IMR-90 (cell line): ENCODE measurements at regions not wholly inside any gene's neighbourhood (a gene's known extent, or its start where the extent isn't known, plus 50 kb on each side); places are given as distances from the start of the nearest gene placed in this dataset.
A peak's percentile ranks its signal among the peaks of the same experiment; 100 is the strongest.

ENCODE experiments used
- ATAC-seq: fragments of 200-7000 bp; cut with Tn5 transposase; 2 replicates; pipeline ENCODE4 v1.9.1; 2020; ENCODE audit warnings: low read depth, mild to moderate bottlenecking, moderate library complexity
- BruUV-seq: library from RNA; stranded (reverse); fragments of 400-500 nt; replicated peaks from 2 replicates; lab custom pipeline; 2021; lab: Mats Ljungman, UMichigan
- CTCF ChIA-PET: fragments of 300-600 bp; formaldehyde crosslinking; extraction: SDS; loops from one replicate; lab custom pipeline; 2021; ENCODE audit warnings: antibody characterized with exemption; lab: Yijun Ruan, JAX
- POLR2A ChIA-PET: fragments of 300-600 bp; sonication (Branson Sonifier 250); formaldehyde crosslinking; loops from one replicate; lab custom pipeline; 2022; ENCODE audit warnings: antibody characterized with exemption; ENCODE audit not compliant: unreplicated experiment; lab: Charles Lee
- DNase-seq: peaks from one replicate; pipeline ENCODE4 v3.0.0; 2013
- H2AFZ ChIP-seq: replicated peaks from 2 replicates; pipeline ENCODE3; 2013; ENCODE audit warnings: low read length, mild to moderate bottlenecking; ENCODE audit not compliant: poor library complexity
- H2AK5ac ChIP-seq: 2 replicates; pipeline ENCODE4 v1.6.1; 2013; ENCODE audit warnings: low read depth, low read length, inconsistent platforms
- H2AK9ac ChIP-seq: replicated peaks from 2 replicates; pipeline ENCODE3; 2013; ENCODE audit warnings: mild to moderate bottlenecking, low read depth, low read length, moderate library complexity; ENCODE audit not compliant: poor library complexity
- H2BK120ac ChIP-seq: 2 replicates; pipeline ENCODE4 v1.6.1; 2013; ENCODE audit warnings: low read depth, low read length, inconsistent platforms
- H2BK15ac ChIP-seq: 3 replicates; pipeline ENCODE4 v1.6.1; 2013; ENCODE audit warnings: low read depth, low read length, inconsistent platforms
- H2BK20ac ChIP-seq: 2 replicates; pipeline ENCODE4 v1.6.1; 2013; ENCODE audit warnings: low read depth, mild to moderate bottlenecking, inconsistent platforms, low read length, moderate library complexity
- H2BK5ac ChIP-seq: 2 replicates; pipeline ENCODE4 v1.6.1; 2013; ENCODE audit warnings: mild to moderate bottlenecking, low read depth, low read length, inconsistent platforms; ENCODE audit not compliant: poor library complexity, severe bottlenecking
- H3K14ac ChIP-seq: replicated peaks from 2 replicates; pipeline ENCODE4 v1.6.1; 2013; ENCODE audit warnings: low read depth, low read length, inconsistent platforms
- H3K18ac ChIP-seq: 2 replicates; pipeline ENCODE4 v1.6.1; 2013; ENCODE audit warnings: low read depth, low read length, control low read depth
- H3K23ac ChIP-seq: 2 replicates; pipeline ENCODE4 v1.6.1; 2013; ENCODE audit warnings: low read depth, low read length, inconsistent platforms
- H3K27ac ChIP-seq: 2 replicates; pipeline ENCODE4 v1.5.1; 2013; ENCODE audit warnings: mild to moderate bottlenecking, control low read depth, low read length; ENCODE audit not compliant: insufficient read depth
- H3K27me3 ChIP-seq: 2 replicates; pipeline ENCODE4 v1.6.1; 2013; ENCODE audit warnings: low read length; ENCODE audit not compliant: control insufficient read depth, insufficient read depth
- H3K36me3 ChIP-seq: 2 replicates; pipeline ENCODE4 v1.6.1; 2013; ENCODE audit warnings: low read length, mixed read lengths; ENCODE audit not compliant: control insufficient read depth, insufficient read depth
- H3K4ac ChIP-seq: 2 replicates; pipeline ENCODE4 v1.6.1; 2013; ENCODE audit warnings: low read depth, low read length, inconsistent platforms
- H3K4me1 ChIP-seq: 2 replicates; pipeline ENCODE4 v1.6.1; 2013; ENCODE audit warnings: low read length, mixed read lengths; ENCODE audit not compliant: control insufficient read depth, insufficient read depth
- H3K4me2 ChIP-seq: 2 replicates; pipeline ENCODE4 v1.6.1; 2013; ENCODE audit warnings: low read depth, mild to moderate bottlenecking, control low read depth, low read length, moderate library complexity
- H3K4me3 ChIP-seq: 2 replicates; pipeline ENCODE4 v1.5.1; 2013; ENCODE audit warnings: low read depth, mild to moderate bottlenecking, control low read depth, low read length, moderate library complexity; ENCODE audit not compliant: insufficient read depth
- H3K56ac ChIP-seq: 2 replicates; pipeline ENCODE4 v1.6.1; 2013; ENCODE audit warnings: low read length, inconsistent platforms; ENCODE audit not compliant: insufficient read depth; ENCODE audit errors: extremely low read depth
- H3K79me1 ChIP-seq, 2 experiments: 2 replicates each; pipeline ENCODE4 v1.6.1; 2013; ENCODE audit warnings: low read length in 2 of 2, inconsistent platforms in 1 of 2, low read depth in 1 of 2
- H3K9ac ChIP-seq: 2 replicates; pipeline ENCODE4 v1.6.1; 2013; ENCODE audit warnings: low read depth, low read length, control low read depth
- H3K9me1 ChIP-seq: 2 replicates; pipeline ENCODE4 v1.6.1; 2013; ENCODE audit warnings: low read length, inconsistent platforms; ENCODE audit not compliant: insufficient read depth
- H3K9me3 ChIP-seq: 2 replicates; pipeline ENCODE4 v1.6.1; 2013; ENCODE audit warnings: low read length; ENCODE audit not compliant: control insufficient read depth, insufficient read depth
- H4K20me1 ChIP-seq: 2 replicates; pipeline ENCODE4 v1.6.1; 2013; ENCODE audit warnings: low read length, inconsistent platforms; ENCODE audit not compliant: insufficient read depth
- H4K5ac ChIP-seq: 2 replicates; pipeline ENCODE4 v1.6.1; 2013; ENCODE audit warnings: mild to moderate bottlenecking, low read depth, low read length, control low read depth
- H4K8ac ChIP-seq, 2 experiments: 2 replicates each; pipeline ENCODE4 v1.6.1; 2013; ENCODE audit warnings: low read depth in 2 of 2, low read length in 2 of 2, control low read depth in 1 of 2, inconsistent platforms in 1 of 2
- H4K91ac ChIP-seq: 2 replicates; pipeline ENCODE4 v1.6.1; 2013; ENCODE audit warnings: low read depth, low read length, inconsistent platforms; ENCODE audit not compliant: insufficient read depth
- BHLHE40 ChIP-seq: fragments of 150-350 bp; IDR thresholded peaks from 2 replicates; pipeline ENCODE4 v1.6.1; 2016; ENCODE audit warnings: mild to moderate bottlenecking, low read depth, low read length
- CEBPB ChIP-seq: IDR thresholded peaks from 2 replicates; pipeline ENCODE4 v1.6.1; 2012; ENCODE audit warnings: low read depth, low read length, improper control_type of control experiment
- CHD1 ChIP-seq: IDR thresholded peaks from 2 replicates; pipeline ENCODE4 v1.6.1; 2012; ENCODE audit warnings: low read depth, low read length, improper control_type of control experiment
- CTCF ChIP-seq: conservative IDR thresholded peaks from 2 replicates; pipeline ENCODE4 v1.5.1; 2012; ENCODE audit warnings: mild to moderate bottlenecking, low read depth, low read length, improper control_type of control experiment
- ELK1 ChIP-seq: fragments of 150-350 bp; IDR thresholded peaks from 2 replicates; pipeline ENCODE4 v1.6.1; 2016; ENCODE audit warnings: low read depth, mild to moderate bottlenecking, low read length, moderate library complexity, borderline replicate concordance
- FOS ChIP-seq: fragments of 150-350 bp; IDR thresholded peaks from 2 replicates; pipeline ENCODE4 v1.6.1; 2016; ENCODE audit warnings: low read depth, low read length
- MAFK ChIP-seq: IDR thresholded peaks from 2 replicates; pipeline ENCODE4 v1.6.1; 2012; ENCODE audit warnings: low read depth, low read length, improper control_type of control experiment
- MAZ ChIP-seq: IDR thresholded peaks from 2 replicates; pipeline ENCODE4 v1.6.1; 2012; ENCODE audit warnings: low read depth, mild to moderate bottlenecking, low read length, improper control_type of control experiment, moderate library complexity, borderline replicate concordance
- MXI1 ChIP-seq: IDR thresholded peaks from 2 replicates; pipeline ENCODE4 v1.6.1; 2012; ENCODE audit warnings: low read depth, mild to moderate bottlenecking, low read length, moderate library complexity, borderline replicate concordance
- NFE2L2 ChIP-seq: fragments of 150-350 bp; IDR thresholded peaks from 2 replicates; pipeline ENCODE4 v1.6.1; 2016; ENCODE audit warnings: low read depth, mild to moderate bottlenecking, low read length
- POLR2A ChIP-seq: IDR thresholded peaks from 2 replicates; pipeline ENCODE4 v1.6.1; 2012; ENCODE audit warnings: mild to moderate bottlenecking, low read depth, low read length
- RAD21 ChIP-seq: IDR thresholded peaks from 2 replicates; pipeline ENCODE4 v1.6.1; 2012; ENCODE audit warnings: low read length, improper control_type of control experiment
- RCOR1 ChIP-seq: IDR thresholded peaks from 2 replicates; pipeline ENCODE4 v1.6.1; 2012; ENCODE audit warnings: mild to moderate bottlenecking, low read length, improper control_type of control experiment; ENCODE audit not compliant: insufficient replicate concordance
- RFX5 ChIP-seq: IDR thresholded peaks from 2 replicates; pipeline ENCODE4 v1.8.0; 2012; ENCODE audit warnings: low read depth, mild to moderate bottlenecking, low read length, moderate library complexity
- SMC3 ChIP-seq: fragments of 150-350 bp; IDR thresholded peaks from 2 replicates; pipeline ENCODE4 v1.6.1; 2016; ENCODE audit warnings: low read depth, mild to moderate bottlenecking, antibody characterized with exemption, low read length, moderate library complexity
- USF2 ChIP-seq: fragments of 150-350 bp; IDR thresholded peaks from 2 replicates; pipeline ENCODE4 v1.6.1; 2017; ENCODE audit warnings: mild to moderate bottlenecking, antibody characterized with exemption, low read length, low read depth
- WGBS, 2 experiments: methylation state at CpG; one replicate each; pipeline versions ENCODE4 v1.1.5 to v1.1.7; 2013; ENCODE audit warnings: missing lambda C conversion rate in 2 of 2; ENCODE audit not compliant: insufficient read length in 1 of 2; ENCODE audit errors: extremely low coverage in 2 of 2; 5-methylcytosine and 5-hydroxymethylcytosine counted together
- dilution Hi-C: fragments of 300-500 bp; cut with HindIII; formaldehyde crosslinking; loops from one replicate; pipeline ENCODE4 v1.14.3; 2018; ENCODE audit warnings: low sequenced_read_pairs; ENCODE audit not compliant: unreplicated experiment
- in situ Hi-C: fragments of 300-500 bp; cut with MboI; formaldehyde crosslinking; loops from 3 replicates; pipeline ENCODE4 v1.14.3; 2019; ENCODE audit warnings: low sequenced_read_pairs, inconsistent platforms, mixed read lengths
- intact Hi-C: fragments of 100-400 bp; cut with micrococcal nuclease; formaldehyde crosslinking; loops from 2 replicates; pipeline ENCODE4 v1.10.0; 2022

GRCh38 chr18:29753379-29753778 is 1289.2 kb downstream of the DSC3 start:
- in situ Hi-C loops (no loop called here), dilution Hi-C loops (no loop called here), intact Hi-C loops (no loop called here)
- BruUV-seq = no TSS peak
- peak; percentile 50 for DNase-seq
- Histone ChIP-seq H3K27me3 (no peaks in the 10 kb centered on the region), H2AFZ (no peak overlapping the region), H3K27ac (no peak overlapping the region), H2BK5ac (no peak overlapping the region), H2BK20ac (no peak overlapping the region), H3K4me2 (no peak overlapping the region), H4K91ac (no peak overlapping the region), H4K5ac (no peak overlapping the region), H2BK15ac (no peak overlapping the region), H3K4me3 (no peak overlapping the region), H3K4me1 (peaks cover 1% of the 10 kb centered on the region; the same call in 1 of the 2 replicates), H4K20me1 (no peaks in the 10 kb centered on the region), H3K9me3 (no peaks in the 10 kb centered on the region), H3K23ac (no peak overlapping the region), H3K36me3 (no peaks in the 10 kb centered on the region), H3K79me1 (no peaks in the 10 kb centered on the region), H3K18ac (no peak overlapping the region; the same call in 1 of the 2 replicates), H3K14ac (no peak overlapping the region), H2AK9ac (no peak overlapping the region), H2BK120ac (no peak overlapping the region), H3K9ac (no peak overlapping the region), H4K8ac (no peak overlapping the region), H2AK5ac (no peak overlapping the region), H3K4ac (0 out of 2 replicates have a peak overlapping the region, but pooled peaks have one; percentile 33), H3K56ac (no peak overlapping the region), H3K9me1 (no peaks in the 10 kb centered on the region)
- ChIA-PET POLR2A (no interaction called here), CTCF (no interaction called here)
- no CpG with 5 or more reads among the region's 4 CpGs for WGBS, 2 experiments
- peak; percentile 60 for ATAC-seq
- TF ChIP-seq MXI1 = no peak
- no peak for TF ChIP-seq MAFK
- TF ChIP-seq CHD1 = no peak
- TF ChIP-seq USF2 = no peak
- no peak for TF ChIP-seq RCOR1
- no peak for TF ChIP-seq POLR2A
- TF ChIP-seq FOS = peak; percentile 38; the same call in 1 of the 2 replicates
- no peak for TF ChIP-seq ELK1
- no peak for TF ChIP-seq MAZ
- TF ChIP-seq SMC3 = no peak
- TF ChIP-seq CTCF = no peak
- TF ChIP-seq BHLHE40 = 0 out of 2 replicates have a peak, but pooled peaks have one; percentile 7
- no peak for TF ChIP-seq RAD21
- TF ChIP-seq NFE2L2 = peak; percentile 78
- TF ChIP-seq RFX5 = no peak
- no peak for TF ChIP-seq CEBPB
